Smooth muscle cell (in vitro differentiated cells): ENCODE measurements at regions not wholly inside any gene's neighbourhood (a gene's known extent, or its start where the extent isn't known, plus 50 kb on each side); places are given as distances from the start of the nearest gene placed in this dataset.
"Not testable (repeated sequence)": the region's sequence is repeated elsewhere in the genome, so short reads cannot be mapped to it uniquely, and the experiment has no call there.

Source experiments
- DNase-seq: peaks from one replicate; lab custom pipeline; 2025; ENCODE audit not compliant: unreplicated experiment; lab: John Stamatoyannopoulos, UW
- H2AFZ ChIP-seq: fragments of 200-600 bp; sonication (generic); 2 replicates; pipeline ENCODE4 v1.6.0; 2016; ENCODE audit warnings: antibody characterized with exemption, low read depth, mild to moderate bottlenecking
- H3F3A ChIP-seq: fragments of 200-600 bp; sonication (generic); 2 replicates; pipeline ENCODE4 v1.6.0; 2017; ENCODE audit warnings: antibody characterized with exemption, low read depth
- H3K27ac ChIP-seq: fragments of 200-600 bp; sonication (generic); 2 replicates; pipeline ENCODE4 v1.5.1; 2016; ENCODE audit warnings: low read depth, mild to moderate bottlenecking
- H3K27me3 ChIP-seq: fragments of 200-600 bp; sonication (generic); 2 replicates; pipeline ENCODE4 v1.6.1; 2016; ENCODE audit warnings: low read depth, mild to moderate bottlenecking
- H3K36me3 ChIP-seq: fragments of 200-600 bp; sonication (generic); 2 replicates; pipeline ENCODE4 v1.5.1; 2016; ENCODE audit warnings: low read depth
- H3K4me1 ChIP-seq: fragments of 200-600 bp; sonication (generic); 2 replicates; pipeline ENCODE4 v1.5.1; 2016; ENCODE audit warnings: low read depth
- H3K4me2 ChIP-seq: fragments of 200-600 bp; sonication (generic); 2 replicates; pipeline ENCODE4 v1.6.0; 2016; ENCODE audit warnings: mild to moderate bottlenecking
- H3K4me3 ChIP-seq: fragments of 200-600 bp; sonication (generic); 2 replicates; pipeline ENCODE4 v1.5.1; 2016; ENCODE audit warnings: mild to moderate bottlenecking
- H3K79me2 ChIP-seq: fragments of 200-600 bp; sonication (generic); 2 replicates; pipeline ENCODE4 v1.6.0; 2016; ENCODE audit warnings: low read depth, mild to moderate bottlenecking
- H3K9ac ChIP-seq: fragments of 200-600 bp; sonication (generic); 2 replicates; pipeline ENCODE4 v1.6.0; 2016; ENCODE audit warnings: low read depth
- H3K9me3 ChIP-seq: fragments of 200-600 bp; sonication (generic); replicated peaks from 2 replicates; pipeline ENCODE4 v1.5.1; 2016; ENCODE audit warnings: low read depth
- H4K20me1 ChIP-seq: fragments of 200-600 bp; sonication (generic); 2 replicates; pipeline ENCODE4 v1.6.0; 2016; ENCODE audit warnings: low read depth
- WGBS: methylation state at CpG from one replicate; pipeline ENCODE4 v1.1.7; 2016; ENCODE audit warnings: low lambda C conversion rate; 5-methylcytosine and 5-hydroxymethylcytosine counted together
- TF ChIP-seq, protein P1 (sequence below): fragments of 200-600 bp; sonication (generic); IDR thresholded peaks from 2 replicates; pipeline ENCODE4 v1.5.1; 2017; ENCODE audit warnings: borderline replicate concordance, mild to moderate bottlenecking, antibody characterized with exemption; ENCODE audit not compliant: insufficient read depth, poor library complexity, severe bottlenecking

- no peak overlapping the region for H3K27ac ChIP-seq
- no peaks in the 10 kb centered on the region for H3K9me3 ChIP-seq
- H3K4me2 ChIP-seq, result no peak overlapping the region
- no peak overlapping the region for H3K9ac ChIP-seq
- no peaks in the 10 kb centered on the region for H3K36me3 ChIP-seq
- no peak overlapping the region for H3K4me3 ChIP-seq
- H3K4me1 ChIP-seq, result peaks cover 10% of the 10 kb centered on the region
- H3F3A ChIP-seq, result no peaks in the 10 kb centered on the region
- H3K79me2 ChIP-seq, result no peaks in the 10 kb centered on the region
- TF ChIP-seq, protein P1, sequence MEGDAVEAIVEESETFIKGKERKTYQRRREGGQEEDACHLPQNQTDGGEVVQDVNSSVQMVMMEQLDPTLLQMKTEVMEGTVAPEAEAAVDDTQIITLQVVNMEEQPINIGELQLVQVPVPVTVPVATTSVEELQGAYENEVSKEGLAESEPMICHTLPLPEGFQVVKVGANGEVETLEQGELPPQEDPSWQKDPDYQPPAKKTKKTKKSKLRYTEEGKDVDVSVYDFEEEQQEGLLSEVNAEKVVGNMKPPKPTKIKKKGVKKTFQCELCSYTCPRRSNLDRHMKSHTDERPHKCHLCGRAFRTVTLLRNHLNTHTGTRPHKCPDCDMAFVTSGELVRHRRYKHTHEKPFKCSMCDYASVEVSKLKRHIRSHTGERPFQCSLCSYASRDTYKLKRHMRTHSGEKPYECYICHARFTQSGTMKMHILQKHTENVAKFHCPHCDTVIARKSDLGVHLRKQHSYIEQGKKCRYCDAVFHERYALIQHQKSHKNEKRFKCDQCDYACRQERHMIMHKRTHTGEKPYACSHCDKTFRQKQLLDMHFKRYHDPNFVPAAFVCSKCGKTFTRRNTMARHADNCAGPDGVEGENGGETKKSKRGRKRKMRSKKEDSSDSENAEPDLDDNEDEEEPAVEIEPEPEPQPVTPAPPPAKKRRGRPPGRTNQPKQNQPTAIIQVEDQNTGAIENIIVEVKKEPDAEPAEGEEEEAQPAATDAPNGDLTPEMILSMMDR, result no peak
- 89% methylated on average over 10 of the region's 12 CpGs for WGBS
- DNase-seq, result no peak
- peaks cover 7% of the 10 kb centered on the region for H3K27me3 ChIP-seq
- no peak overlapping the region for H2AFZ ChIP-seq
- H4K20me1 ChIP-seq, result no peaks in the 10 kb centered on the region
Measured at GRCh38 chr1:30084909-30085571, 638.3 kb downstream of the MATN1 start.

- no peaks in the 10 kb centered on the region for H3K9me3 ChIP-seq
- peak overlapping the region; percentile 83 for H2AFZ ChIP-seq
- no peaks in the 10 kb centered on the region for H3K27me3 ChIP-seq
- H3K79me2 ChIP-seq, result no peaks in the 10 kb centered on the region
- peak overlapping the region; percentile 71 for H3K4me2 ChIP-seq
- peak overlapping the region; percentile 89 for H3K27ac ChIP-seq
- H3K36me3 ChIP-seq, result no peaks in the 10 kb centered on the region
- no peak overlapping the region for H3K4me3 ChIP-seq
- H3K4me1 ChIP-seq, result peaks cover 10% of the 10 kb centered on the region
- 44% methylated on average over 11 of the region's 11 CpGs for WGBS
- no peaks in the 10 kb centered on the region for H4K20me1 ChIP-seq
- H3K9ac ChIP-seq, result peak overlapping the region; percentile 77
- DNase-seq, result peak; percentile 13
- H3F3A ChIP-seq, result no peaks in the 10 kb centered on the region
- TF ChIP-seq, protein P1, result no peak
Measured at GRCh38 chr1:30083800-30084464, 639.5 kb downstream of the MATN1 start.

DNA sequence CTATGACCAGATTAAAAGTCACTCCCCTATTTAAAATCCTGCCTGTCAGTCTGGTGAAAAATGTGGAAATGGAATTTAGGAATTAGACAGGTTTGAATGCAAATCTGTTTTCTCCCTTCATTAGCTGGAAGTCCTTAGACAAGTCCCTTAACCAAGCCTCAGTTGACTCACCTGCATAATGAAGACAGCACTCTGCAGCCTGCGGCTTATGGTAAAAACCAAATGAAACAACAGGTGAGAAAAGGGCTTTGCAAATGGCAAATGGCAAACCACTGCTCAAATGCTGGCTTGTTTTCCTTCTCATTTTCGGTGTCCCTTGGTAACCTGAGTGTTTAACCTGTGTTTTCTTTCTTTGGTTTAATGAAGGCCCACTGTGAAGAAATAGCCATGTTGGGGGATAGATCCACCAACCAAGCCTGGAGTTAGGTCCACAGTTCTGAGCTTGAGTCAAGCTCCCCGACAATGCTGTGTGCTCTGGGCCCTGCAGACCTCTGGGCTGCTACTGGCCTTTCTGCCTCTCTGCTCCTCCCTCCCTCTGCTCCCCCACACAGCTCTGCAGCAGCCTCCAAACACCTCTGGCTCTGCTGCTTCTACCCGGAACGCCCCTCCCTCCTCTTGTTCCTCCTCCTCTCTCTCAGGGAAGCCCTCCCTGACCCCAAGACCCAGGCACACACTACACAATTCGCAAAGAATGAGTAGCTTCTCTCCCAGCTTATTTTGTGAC lies 641.8 kb downstream of the MATN1 start:
- DNase-seq, result no peak
- WGBS, result 74% methylated on average over 6 of the region's 6 CpGs
- Histone ChIP-seq H3K4me2 (no peak overlapping the region), H2AFZ (no peak overlapping the region), H3K9ac (no peak overlapping the region), H3K79me2 (no peaks in the 10 kb centered on the region), H4K20me1 (no peaks in the 10 kb centered on the region), H3K36me3 (no peaks in the 10 kb centered on the region), H3K27ac (no peak overlapping the region), H3K4me1 (peaks cover 10% of the 10 kb centered on the region), H3F3A (no peaks in the 10 kb centered on the region), H3K27me3 (no peaks in the 10 kb centered on the region), H3K4me3 (no peak overlapping the region), H3K9me3 (no peaks in the 10 kb centered on the region)
- TF ChIP-seq, protein P1, result no peak

DNA sequence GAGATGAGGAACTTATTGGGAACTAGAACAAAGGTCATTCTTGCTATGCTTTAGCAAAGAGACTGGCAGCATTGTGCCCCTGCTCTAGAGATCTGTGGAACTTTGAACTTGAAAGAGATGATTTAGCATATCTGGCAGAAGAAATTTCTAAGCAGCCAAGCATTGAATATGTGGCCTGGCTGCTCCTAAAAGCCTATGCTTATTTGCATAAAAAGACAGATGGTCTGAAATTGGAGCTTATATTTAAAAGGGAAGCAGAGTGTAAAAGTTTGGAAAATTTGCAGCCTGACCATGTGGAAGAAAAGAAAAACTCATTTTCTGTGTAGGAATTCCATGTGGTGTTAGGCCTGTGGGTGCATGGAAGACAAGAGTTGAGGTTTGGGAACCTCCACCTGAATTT lies 647.5 kb downstream of the MATN1 start:
- not testable (repeated sequence) for H3K4me3 ChIP-seq, H3K4me1 ChIP-seq, H3K9ac ChIP-seq, H2AFZ ChIP-seq, H3F3A ChIP-seq, H3K27me3 ChIP-seq, H4K20me1 ChIP-seq, H3K27ac ChIP-seq, DNase-seq, H3K36me3 ChIP-seq, H3K9me3 ChIP-seq, H3K4me2 ChIP-seq, H3K79me2 ChIP-seq
